ENCODE measurements at regions not wholly inside any gene's neighbourhood (a gene's known extent, or its start where the extent isn't known, plus 50 kb on each side); places are given as distances from the start of the nearest gene placed in this dataset.

DNA sequence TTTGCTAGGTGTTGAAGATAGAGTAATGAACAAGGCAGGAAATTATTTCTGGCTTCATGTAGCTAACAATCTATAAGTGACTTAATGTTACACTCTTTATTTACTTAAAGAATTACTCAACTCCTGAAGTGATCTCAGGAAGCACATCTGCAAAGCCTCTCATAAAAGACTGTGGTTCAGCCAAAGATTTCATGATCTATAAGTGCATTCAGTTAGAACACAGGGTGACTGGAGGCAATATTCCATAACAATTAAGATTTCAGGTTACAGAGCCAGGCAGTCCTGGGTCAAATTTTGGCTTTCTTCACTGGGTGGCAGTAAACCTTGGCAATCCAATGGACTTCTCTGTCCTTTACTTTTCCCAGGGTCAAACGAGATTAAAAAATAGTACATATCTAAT lies 204.0 kb downstream of the TPBG start:
- DNase-seq (no peak), ATAC-seq (ENCODE audit: low FRiP score in 2 of 2) (no peak)
- Histone ChIP-seq H3K27me3 (no peaks in the 10 kb centered on the region), H3K36me3 (no peaks in the 10 kb centered on the region), H3K4me1 (no peaks in the 10 kb centered on the region), H3K27ac (no peak overlapping the region), H3K9me3 (no peaks in the 10 kb centered on the region), H3K4me3 (no peak overlapping the region)
- TF ChIP-seq POLR2AphosphoS5 (IDR thresholded peaks at IDR 0.05) = no peak
- TF ChIP-seq, protein P1, sequence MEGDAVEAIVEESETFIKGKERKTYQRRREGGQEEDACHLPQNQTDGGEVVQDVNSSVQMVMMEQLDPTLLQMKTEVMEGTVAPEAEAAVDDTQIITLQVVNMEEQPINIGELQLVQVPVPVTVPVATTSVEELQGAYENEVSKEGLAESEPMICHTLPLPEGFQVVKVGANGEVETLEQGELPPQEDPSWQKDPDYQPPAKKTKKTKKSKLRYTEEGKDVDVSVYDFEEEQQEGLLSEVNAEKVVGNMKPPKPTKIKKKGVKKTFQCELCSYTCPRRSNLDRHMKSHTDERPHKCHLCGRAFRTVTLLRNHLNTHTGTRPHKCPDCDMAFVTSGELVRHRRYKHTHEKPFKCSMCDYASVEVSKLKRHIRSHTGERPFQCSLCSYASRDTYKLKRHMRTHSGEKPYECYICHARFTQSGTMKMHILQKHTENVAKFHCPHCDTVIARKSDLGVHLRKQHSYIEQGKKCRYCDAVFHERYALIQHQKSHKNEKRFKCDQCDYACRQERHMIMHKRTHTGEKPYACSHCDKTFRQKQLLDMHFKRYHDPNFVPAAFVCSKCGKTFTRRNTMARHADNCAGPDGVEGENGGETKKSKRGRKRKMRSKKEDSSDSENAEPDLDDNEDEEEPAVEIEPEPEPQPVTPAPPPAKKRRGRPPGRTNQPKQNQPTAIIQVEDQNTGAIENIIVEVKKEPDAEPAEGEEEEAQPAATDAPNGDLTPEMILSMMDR (IDR thresholded peaks at IDR 0.05) = no peak
- TF ChIP-seq POLR2A (IDR thresholded peaks at IDR 0.05) = no peak
- TF ChIP-seq EP300 (IDR thresholded peaks at IDR 0.05) = no peak
- WGBS, 2 donors = 48 to 55% methylated on average over 1 of the region's 1 CpG

GRCh38 chr6:82568290-82568993 lies 204.8 kb downstream of the TPBG start:
- Histone ChIP-seq H3K27me3 (no peaks in the 10 kb centered on the region), H3K4me3 (no peak overlapping the region), H3K27ac (no peak overlapping the region), H3K36me3 (no peaks in the 10 kb centered on the region), H3K4me1 (no peaks in the 10 kb centered on the region), H3K9me3 (no peaks in the 10 kb centered on the region)
- TF ChIP-seq, protein P1 (IDR thresholded peaks at IDR 0.05) = no peak
- TF ChIP-seq EP300 (IDR thresholded peaks at IDR 0.05) = no peak
- TF ChIP-seq POLR2AphosphoS5 (IDR thresholded peaks at IDR 0.05) = no peak
- no peak for TF ChIP-seq POLR2A (IDR thresholded peaks at IDR 0.05)
- 69 to 79% methylated on average over 6 of the region's 6 CpGs for WGBS, 2 donors
- no peak for ATAC-seq (ENCODE audit: low FRiP score in 2 of 2)
- DNase-seq = no peak

GRCh38 chr6:82569022-82569421 lies 205.4 kb downstream of the TPBG start:
- DNase-seq = no peak
- TF ChIP-seq, protein P1 (IDR thresholded peaks at IDR 0.05) = no peak
- no peak for TF ChIP-seq EP300 (IDR thresholded peaks at IDR 0.05)
- TF ChIP-seq POLR2A (IDR thresholded peaks at IDR 0.05) = no peak
- TF ChIP-seq POLR2AphosphoS5 (IDR thresholded peaks at IDR 0.05) = no peak
- no peaks in the 10 kb centered on the region for H3K36me3 ChIP-seq
- 87 to 93% methylated on average over 1 of the region's 1 CpG for WGBS, 2 donors
- no peaks in the 10 kb centered on the region for H3K27me3 ChIP-seq
- ATAC-seq (ENCODE audit: low FRiP score in 2 of 2) = no peak
- no peaks in the 10 kb centered on the region for H3K9me3 ChIP-seq
- H3K27ac ChIP-seq = no peak overlapping the region
- no peak overlapping the region for H3K4me3 ChIP-seq
- H3K4me1 ChIP-seq = no peaks in the 10 kb centered on the region

- DNase-seq (no peak), ATAC-seq (ENCODE audit: low FRiP score in 2 of 2) (no peak)
- no peaks in the 10 kb centered on the region for H3K27me3 ChIP-seq
- H3K36me3 ChIP-seq = no peaks in the 10 kb centered on the region
- no peak overlapping the region for H3K4me3 ChIP-seq
- WGBS, 2 donors = 47 to 59% methylated on average over 3 of the region's 3 CpGs
- no peak overlapping the region for H3K27ac ChIP-seq
- H3K4me1 ChIP-seq = no peaks in the 10 kb centered on the region
- TF ChIP-seq EP300 (IDR thresholded peaks at IDR 0.05) (no peak), POLR2AphosphoS5 (IDR thresholded peaks at IDR 0.05) (no peak), POLR2A (IDR thresholded peaks at IDR 0.05) (no peak)
- TF ChIP-seq, protein P1 (IDR thresholded peaks at IDR 0.05) = no peak
- no peaks in the 10 kb centered on the region for H3K9me3 ChIP-seq
Measured at GRCh38 chr6:82570083-82570482, 206.5 kb downstream of the TPBG start.

DNA sequence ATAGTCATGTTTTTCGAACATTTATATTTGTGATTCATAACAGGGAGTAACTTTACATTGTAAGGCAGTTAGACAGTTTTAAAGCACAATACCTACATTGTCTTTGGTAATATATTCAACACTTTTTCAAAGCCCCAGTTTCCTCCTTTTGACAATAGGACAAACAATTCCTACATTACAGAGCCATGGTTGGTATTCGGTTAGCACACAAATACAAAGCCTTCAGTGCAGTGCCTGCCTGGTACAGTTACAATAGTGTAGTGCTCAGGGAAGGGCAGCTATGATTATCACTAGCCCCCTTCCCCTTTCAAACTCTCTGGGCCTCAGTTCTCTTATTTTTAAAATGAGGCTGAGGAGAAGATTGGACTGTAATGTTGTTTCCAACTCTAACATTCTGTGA lies 207.8 kb downstream of the TPBG start:
- H3K27ac ChIP-seq = no peak overlapping the region
- no peaks in the 10 kb centered on the region for H3K4me1 ChIP-seq
- no peaks in the 10 kb centered on the region for H3K9me3 ChIP-seq
- no peak for TF ChIP-seq EP300 (IDR thresholded peaks at IDR 0.05)
- TF ChIP-seq, protein P1 (IDR thresholded peaks at IDR 0.05) = no peak
- no peak for TF ChIP-seq POLR2AphosphoS5 (IDR thresholded peaks at IDR 0.05)
- WGBS, 2 donors = 61 to 64% methylated on average over 2 of the region's 2 CpGs
- DNase-seq (no peak), ATAC-seq (ENCODE audit: low FRiP score in 2 of 2) (no peak)
- H3K27me3 ChIP-seq = no peaks in the 10 kb centered on the region
- no peak overlapping the region for H3K4me3 ChIP-seq
- no peaks in the 10 kb centered on the region for H3K36me3 ChIP-seq
